ENCODE measurements at regions not wholly inside any gene's neighbourhood (a gene's known extent, or its start where the extent isn't known, plus 50 kb on each side); places are given as distances from the start of the nearest gene placed in this dataset.

DNA sequence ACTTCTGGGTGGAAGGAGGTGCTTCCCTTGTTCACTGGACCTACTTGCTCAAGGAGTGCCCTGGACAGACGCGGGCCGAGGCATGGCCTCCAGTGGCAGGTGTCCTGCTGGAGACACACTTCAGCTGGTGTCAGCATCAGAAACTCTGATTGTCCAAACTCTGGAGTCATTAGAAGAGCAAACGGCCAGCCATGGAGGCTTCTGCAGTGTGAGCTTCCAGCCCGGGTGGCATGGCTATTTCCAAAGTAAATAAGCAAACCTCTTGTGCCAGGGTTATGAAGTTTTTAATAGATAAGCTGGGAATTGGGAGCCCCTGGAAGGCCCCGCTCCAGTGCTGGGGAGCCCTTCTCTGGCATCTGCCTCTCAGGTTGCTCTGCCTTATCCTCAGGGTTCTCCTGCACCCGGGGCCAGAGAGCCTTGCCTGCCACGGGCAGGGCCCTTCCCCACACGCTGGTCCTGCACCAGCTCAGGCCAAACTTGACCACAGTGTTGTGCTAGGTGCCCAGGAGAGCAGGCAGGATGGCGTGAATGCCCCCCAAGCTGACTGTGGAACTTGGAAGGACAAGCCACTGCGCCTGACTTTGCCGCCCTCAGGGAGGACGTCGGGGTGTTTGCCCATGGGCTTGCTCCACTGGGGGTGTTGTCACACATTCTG is 285.6 kb downstream of the GADD45G start:
- no peaks in the 10 kb centered on the region for H3K4me1 ChIP-seq (ENCODE audit: control insufficient read depth, insufficient read depth, low read length)
- POLR2A ChIA-PET = no interaction called here
- H3K27ac ChIP-seq (ENCODE audit: extremely low read depth, low read depth, low read length) = no peak overlapping the region
- no peak overlapping the region for H3K4me3 ChIP-seq (ENCODE audit: low read depth, low read length)
- no peaks in the 10 kb centered on the region for H3K36me3 ChIP-seq (ENCODE audit: control insufficient read depth in 2 of 2, insufficient read depth in 1 of 2, low read length in 2 of 2)
- CTCF ChIA-PET = no interaction called here
- H3K9me3 ChIP-seq (ENCODE audit: control insufficient read depth, insufficient read depth, low read depth, low read length) = no peaks in the 10 kb centered on the region
- no peak for TF ChIP-seq ZNF354C (tag by site-specific recombination; IDR thresholded peaks at IDR 0.05; ENCODE audit: borderline replicate concordance, low read depth)
- TF ChIP-seq SP2 (tag by site-specific recombination; IDR thresholded peaks at IDR 0.05) = no peak
- TF ChIP-seq, protein P1, sequence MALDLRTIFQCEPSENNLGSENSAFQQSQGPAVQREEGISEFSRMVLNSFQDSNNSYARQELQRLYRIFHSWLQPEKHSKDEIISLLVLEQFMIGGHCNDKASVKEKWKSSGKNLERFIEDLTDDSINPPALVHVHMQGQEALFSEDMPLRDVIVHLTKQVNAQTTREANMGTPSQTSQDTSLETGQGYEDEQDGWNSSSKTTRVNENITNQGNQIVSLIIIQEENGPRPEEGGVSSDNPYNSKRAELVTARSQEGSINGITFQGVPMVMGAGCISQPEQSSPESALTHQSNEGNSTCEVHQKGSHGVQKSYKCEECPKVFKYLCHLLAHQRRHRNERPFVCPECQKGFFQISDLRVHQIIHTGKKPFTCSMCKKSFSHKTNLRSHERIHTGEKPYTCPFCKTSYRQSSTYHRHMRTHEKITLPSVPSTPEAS (tag by site-specific recombination; IDR thresholded peaks at IDR 0.05) = no peak
- TF ChIP-seq KLF8 (tag by site-specific recombination; IDR thresholded peaks at IDR 0.05) = no peak
- no peak for TF ChIP-seq ZNF174 (tag by site-specific recombination; IDR thresholded peaks at IDR 0.05)
- TF ChIP-seq, protein P2, sequence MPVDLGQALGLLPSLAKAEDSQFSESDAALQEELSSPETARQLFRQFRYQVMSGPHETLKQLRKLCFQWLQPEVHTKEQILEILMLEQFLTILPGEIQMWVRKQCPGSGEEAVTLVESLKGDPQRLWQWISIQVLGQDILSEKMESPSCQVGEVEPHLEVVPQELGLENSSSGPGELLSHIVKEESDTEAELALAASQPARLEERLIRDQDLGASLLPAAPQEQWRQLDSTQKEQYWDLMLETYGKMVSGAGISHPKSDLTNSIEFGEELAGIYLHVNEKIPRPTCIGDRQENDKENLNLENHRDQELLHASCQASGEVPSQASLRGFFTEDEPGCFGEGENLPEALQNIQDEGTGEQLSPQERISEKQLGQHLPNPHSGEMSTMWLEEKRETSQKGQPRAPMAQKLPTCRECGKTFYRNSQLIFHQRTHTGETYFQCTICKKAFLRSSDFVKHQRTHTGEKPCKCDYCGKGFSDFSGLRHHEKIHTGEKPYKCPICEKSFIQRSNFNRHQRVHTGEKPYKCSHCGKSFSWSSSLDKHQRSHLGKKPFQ (tag by site-specific recombination; IDR thresholded peaks at IDR 0.05) = no peak
- no peak for TF ChIP-seq REST (tag by site-specific recombination; IDR thresholded peaks at IDR 0.05)
- no peak for TF ChIP-seq ZIC2 (tag by site-specific recombination; IDR thresholded peaks at IDR 0.05)
- TF ChIP-seq, protein P3, sequence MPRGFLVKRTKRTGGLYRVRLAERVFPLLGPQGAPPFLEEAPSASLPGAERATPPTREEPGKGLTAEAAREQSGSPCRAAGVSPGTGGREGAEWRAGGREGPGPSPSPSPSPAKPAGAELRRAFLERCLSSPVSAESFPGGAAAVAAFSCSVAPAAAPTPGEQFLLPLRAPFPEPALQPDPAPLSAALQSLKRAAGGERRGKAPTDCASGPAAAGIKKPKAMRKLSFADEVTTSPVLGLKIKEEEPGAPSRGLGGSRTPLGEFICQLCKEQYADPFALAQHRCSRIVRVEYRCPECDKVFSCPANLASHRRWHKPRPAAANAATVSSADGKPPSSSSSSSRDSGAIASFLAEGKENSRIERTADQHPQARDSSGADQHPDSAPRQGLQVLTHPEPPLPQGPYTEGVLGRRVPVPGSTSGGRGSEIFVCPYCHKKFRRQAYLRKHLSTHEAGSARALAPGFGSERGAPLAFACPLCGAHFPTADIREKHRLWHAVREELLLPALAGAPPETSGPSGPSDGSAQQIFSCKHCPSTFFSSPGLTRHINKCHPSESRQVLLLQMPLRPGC (tag by site-specific recombination; IDR thresholded peaks at IDR 0.05) = no peak
- TF ChIP-seq ZNF266 (tag by site-specific recombination; IDR thresholded peaks at IDR 0.05; ENCODE audit: low read depth) = no peak
- no peak for TF ChIP-seq ZNF146 (tag by site-specific recombination; IDR thresholded peaks at IDR 0.05)
- TF ChIP-seq SALL2 (tag by site-specific recombination; IDR thresholded peaks at IDR 0.05; ENCODE audit: borderline replicate concordance) = no peak
- TF ChIP-seq MEIS1 (CRISPR knock-in tag; IDR thresholded peaks at IDR 0.05; ENCODE audit: borderline replicate concordance) = no peak
- no peak for TF ChIP-seq FEZF1 (tag by site-specific recombination; IDR thresholded peaks at IDR 0.05)

DNA sequence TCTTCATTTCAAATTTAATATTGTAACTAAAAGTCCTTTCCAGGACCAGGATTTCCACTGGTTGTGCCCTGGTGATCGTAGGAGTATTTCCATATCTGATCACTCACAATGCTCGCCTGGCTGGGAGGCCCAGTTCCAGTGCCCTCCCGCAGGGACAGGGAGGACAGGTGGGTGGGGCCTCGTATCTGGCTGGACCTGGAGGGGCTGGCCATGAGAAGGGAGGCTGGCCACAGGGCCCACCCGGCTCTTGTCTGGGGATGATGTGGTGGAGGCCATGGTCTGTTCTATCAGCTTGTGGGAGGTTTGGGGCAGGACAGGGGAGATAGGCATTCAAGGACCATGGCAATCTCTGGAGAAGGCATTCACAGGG is 286.4 kb downstream of the GADD45G start:
- no peaks in the 10 kb centered on the region for H3K36me3 ChIP-seq (ENCODE audit: control insufficient read depth in 2 of 2, insufficient read depth in 1 of 2, low read length in 2 of 2)
- H3K27ac ChIP-seq (ENCODE audit: extremely low read depth, low read depth, low read length) = no peak overlapping the region
- ChIA-PET POLR2A (no interaction called here), CTCF (no interaction called here)
- no peak for TF ChIP-seq ZNF140 (tag by site-specific recombination; IDR thresholded peaks at IDR 0.05)
- TF ChIP-seq MZF1 (tag by site-specific recombination; IDR thresholded peaks at IDR 0.05; ENCODE audit: borderline replicate concordance) = no peak
- no peak for TF ChIP-seq ZNF777 (tag by site-specific recombination; IDR thresholded peaks at IDR 0.05; ENCODE audit: borderline replicate concordance)
- TF ChIP-seq ZNF350 (tag by site-specific recombination; IDR thresholded peaks at IDR 0.05) = no peak
- no peaks in the 10 kb centered on the region for H3K9me3 ChIP-seq (ENCODE audit: control insufficient read depth, insufficient read depth, low read depth, low read length)
- no peaks in the 10 kb centered on the region for H3K4me1 ChIP-seq (ENCODE audit: control insufficient read depth, insufficient read depth, low read length)
- no peak overlapping the region for H3K4me3 ChIP-seq (ENCODE audit: low read depth, low read length)
